ENCODE measurements at regions not wholly inside any gene's neighbourhood (a gene's known extent, or its start where the extent isn't known, plus 50 kb on each side); places are given as distances from the start of the nearest gene placed in this dataset.

GRCh38 chr13:30552567-30552966 lies 65.2 kb upstream of the USPL1 start:
- TF ChIP-seq POLR2AphosphoS5 (IDR thresholded peaks at IDR 0.05) (no peak), SMC3 (conservative IDR thresholded peaks at IDR 0.05; ENCODE audit: poor library complexity) (no peak), RAD21 (conservative IDR thresholded peaks at IDR 0.05) (no peak), EP300 (conservative IDR thresholded peaks at IDR 0.05; ENCODE audit: poor library complexity, severe bottlenecking) (no peak), MXI1 (conservative IDR thresholded peaks at IDR 0.05; ENCODE audit: poor library complexity, severe bottlenecking) (no peak), TAF1 (IDR thresholded peaks at IDR 0.05; ENCODE audit: low read depth) (no peak), EZH2 (IDR thresholded peaks at IDR 0.05; ENCODE audit: borderline replicate concordance, insufficient read depth, low read length, poor library complexity, severe bottlenecking) (no peak)
- TF ChIP-seq, protein P1, sequence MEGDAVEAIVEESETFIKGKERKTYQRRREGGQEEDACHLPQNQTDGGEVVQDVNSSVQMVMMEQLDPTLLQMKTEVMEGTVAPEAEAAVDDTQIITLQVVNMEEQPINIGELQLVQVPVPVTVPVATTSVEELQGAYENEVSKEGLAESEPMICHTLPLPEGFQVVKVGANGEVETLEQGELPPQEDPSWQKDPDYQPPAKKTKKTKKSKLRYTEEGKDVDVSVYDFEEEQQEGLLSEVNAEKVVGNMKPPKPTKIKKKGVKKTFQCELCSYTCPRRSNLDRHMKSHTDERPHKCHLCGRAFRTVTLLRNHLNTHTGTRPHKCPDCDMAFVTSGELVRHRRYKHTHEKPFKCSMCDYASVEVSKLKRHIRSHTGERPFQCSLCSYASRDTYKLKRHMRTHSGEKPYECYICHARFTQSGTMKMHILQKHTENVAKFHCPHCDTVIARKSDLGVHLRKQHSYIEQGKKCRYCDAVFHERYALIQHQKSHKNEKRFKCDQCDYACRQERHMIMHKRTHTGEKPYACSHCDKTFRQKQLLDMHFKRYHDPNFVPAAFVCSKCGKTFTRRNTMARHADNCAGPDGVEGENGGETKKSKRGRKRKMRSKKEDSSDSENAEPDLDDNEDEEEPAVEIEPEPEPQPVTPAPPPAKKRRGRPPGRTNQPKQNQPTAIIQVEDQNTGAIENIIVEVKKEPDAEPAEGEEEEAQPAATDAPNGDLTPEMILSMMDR (IDR thresholded peaks at IDR 0.05; ENCODE audit: poor library complexity, severe bottlenecking) = no peak
